ENCODE measurements at regions not wholly inside any gene's neighbourhood (a gene's known extent, or its start where the extent isn't known, plus 50 kb on each side); places are given as distances from the start of the nearest gene placed in this dataset.

DNA sequence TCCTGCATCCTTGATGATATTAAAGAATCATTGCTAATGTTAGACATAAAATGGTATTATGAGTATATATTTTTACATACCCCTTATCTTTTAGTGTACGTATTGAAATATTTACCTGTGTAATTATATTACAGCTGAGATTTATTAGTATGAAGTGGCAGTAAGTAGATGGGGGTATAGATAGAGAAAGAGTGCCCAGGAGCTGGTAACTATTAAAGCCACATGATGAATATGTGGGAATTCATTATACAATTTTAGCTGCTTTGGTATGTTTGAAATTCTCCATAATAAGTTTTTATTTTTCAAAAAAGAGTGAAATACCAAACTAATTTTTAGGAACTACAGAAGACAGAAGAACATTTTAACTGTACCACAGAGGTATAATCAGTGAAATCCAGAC, 339.0 kb downstream of the PLPP3 start:
- TF ChIP-seq, protein P1, sequence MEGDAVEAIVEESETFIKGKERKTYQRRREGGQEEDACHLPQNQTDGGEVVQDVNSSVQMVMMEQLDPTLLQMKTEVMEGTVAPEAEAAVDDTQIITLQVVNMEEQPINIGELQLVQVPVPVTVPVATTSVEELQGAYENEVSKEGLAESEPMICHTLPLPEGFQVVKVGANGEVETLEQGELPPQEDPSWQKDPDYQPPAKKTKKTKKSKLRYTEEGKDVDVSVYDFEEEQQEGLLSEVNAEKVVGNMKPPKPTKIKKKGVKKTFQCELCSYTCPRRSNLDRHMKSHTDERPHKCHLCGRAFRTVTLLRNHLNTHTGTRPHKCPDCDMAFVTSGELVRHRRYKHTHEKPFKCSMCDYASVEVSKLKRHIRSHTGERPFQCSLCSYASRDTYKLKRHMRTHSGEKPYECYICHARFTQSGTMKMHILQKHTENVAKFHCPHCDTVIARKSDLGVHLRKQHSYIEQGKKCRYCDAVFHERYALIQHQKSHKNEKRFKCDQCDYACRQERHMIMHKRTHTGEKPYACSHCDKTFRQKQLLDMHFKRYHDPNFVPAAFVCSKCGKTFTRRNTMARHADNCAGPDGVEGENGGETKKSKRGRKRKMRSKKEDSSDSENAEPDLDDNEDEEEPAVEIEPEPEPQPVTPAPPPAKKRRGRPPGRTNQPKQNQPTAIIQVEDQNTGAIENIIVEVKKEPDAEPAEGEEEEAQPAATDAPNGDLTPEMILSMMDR (IDR thresholded peaks at IDR 0.05; ENCODE audit: extremely low read depth, missing control alignments), result no peak

DNA sequence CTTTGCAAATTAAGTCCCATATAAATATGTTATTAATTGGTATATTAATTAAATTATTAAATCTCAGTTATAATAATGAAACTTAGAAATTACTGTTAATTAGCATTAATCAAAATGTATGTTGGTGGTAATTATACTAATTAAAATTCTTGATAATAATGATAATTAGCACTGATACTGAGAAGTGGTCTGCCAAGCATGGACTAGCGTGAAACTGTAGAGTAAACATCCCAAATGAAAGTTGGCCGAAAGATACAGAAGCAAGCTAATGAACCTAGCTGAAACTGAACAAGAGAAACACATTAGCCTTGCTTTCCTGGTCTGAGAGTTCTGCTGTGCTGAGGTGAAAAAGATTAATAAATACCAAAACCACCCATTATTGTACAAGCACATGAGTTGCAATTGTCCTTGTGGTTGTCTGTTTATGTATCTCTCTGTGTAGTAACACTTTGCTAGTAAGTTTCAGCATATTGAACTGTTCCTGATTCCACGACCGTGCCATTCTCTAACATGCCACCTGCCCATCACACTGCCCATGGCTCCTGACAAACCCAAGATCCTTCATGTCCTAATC, 341.8 kb downstream of the PLPP3 start:
- TF ChIP-seq, protein P1 (IDR thresholded peaks at IDR 0.05; ENCODE audit: extremely low read depth, missing control alignments), result no peak
- DNase-seq (ENCODE audit: low spot score), result no peak

More for the DNA sequence above, 339.0 kb downstream of the PLPP3 start:
- no peak for DNase-seq (ENCODE audit: low spot score)

- no peak for DNase-seq (ENCODE audit: low spot score)
- TF ChIP-seq, protein P1 (IDR thresholded peaks at IDR 0.05; ENCODE audit: extremely low read depth, missing control alignments), result no peak
These were observed 342.7 kb downstream of the PLPP3 start for GRCh38 chr1:56236688-56237087.

DNA sequence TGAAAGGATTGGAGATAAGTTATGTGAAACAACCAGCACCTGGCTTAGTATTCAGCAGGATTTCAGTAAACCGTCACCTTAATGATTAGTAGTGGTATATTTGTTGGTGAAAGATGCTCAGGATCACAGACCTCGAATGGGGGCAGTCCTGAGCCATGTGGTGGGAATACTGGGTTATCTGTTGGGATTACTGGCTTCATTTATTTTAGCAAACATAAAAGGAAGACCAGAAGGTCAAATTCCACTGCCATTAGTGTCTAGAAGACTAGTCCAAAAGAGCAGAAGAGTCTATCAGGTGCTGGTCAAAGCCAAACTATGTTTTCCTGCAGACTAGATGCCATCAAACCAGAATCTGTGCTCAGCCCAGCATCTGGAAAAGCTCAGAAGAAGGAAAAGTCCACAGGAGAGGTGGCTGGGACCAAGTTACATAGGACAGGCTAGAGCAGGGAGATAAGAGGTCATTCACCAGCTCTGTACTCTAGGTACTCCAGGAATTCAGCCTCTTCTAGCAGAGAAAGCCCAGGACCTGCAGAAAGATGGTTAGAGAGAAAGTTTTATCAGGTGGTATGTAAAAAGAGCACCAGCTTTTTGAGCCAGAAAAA, 343.4 kb downstream of the PLPP3 start:
- TF ChIP-seq, protein P1 (IDR thresholded peaks at IDR 0.05; ENCODE audit: extremely low read depth, missing control alignments), result no peak
- DNase-seq (ENCODE audit: low spot score), result no peak

- DNase-seq (ENCODE audit: low spot score), result no peak
- TF ChIP-seq, protein P1 (IDR thresholded peaks at IDR 0.05; ENCODE audit: extremely low read depth, missing control alignments), result no peak
These were observed 350.2 kb downstream of the PLPP3 start for GRCh38 chr1:56229186-56229585.

DNA sequence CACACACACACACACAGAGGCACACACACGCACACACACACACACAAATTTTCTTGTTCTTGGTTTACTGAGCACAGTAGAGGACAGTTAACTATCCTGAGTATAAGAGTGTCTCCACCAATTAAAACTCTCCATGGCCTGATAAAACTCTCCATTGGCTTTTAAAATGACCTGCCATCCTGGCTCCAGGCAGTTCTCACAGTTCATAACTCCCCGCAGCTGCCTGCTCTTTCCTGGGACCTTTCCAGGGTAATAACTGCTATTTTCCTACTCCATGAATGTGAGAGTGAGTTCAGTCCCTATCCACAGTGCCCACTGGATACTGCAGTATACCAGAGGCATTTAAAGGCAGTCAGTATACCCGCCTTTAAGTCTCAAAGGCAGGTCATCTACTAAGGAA, 351.5 kb downstream of the PLPP3 start:
- DNase-seq (ENCODE audit: low spot score), result no peak
- TF ChIP-seq, protein P1 (IDR thresholded peaks at IDR 0.05; ENCODE audit: extremely low read depth, missing control alignments), result no peak

GRCh38 chr1:56227401-56227800, 352.0 kb downstream of the PLPP3 start:
- TF ChIP-seq, protein P1 (IDR thresholded peaks at IDR 0.05; ENCODE audit: extremely low read depth, missing control alignments), result no peak
- no peak for DNase-seq (ENCODE audit: low spot score)

Data from GM20000 (cell line).